Suppressor macrophage treated with lipopolysaccharide for 1 hour (primary cell): ENCODE measurements at regions not wholly inside any gene's neighbourhood (a gene's known extent, or its start where the extent isn't known, plus 50 kb on each side); places are given as distances from the start of the nearest gene placed in this dataset.

ENCODE experiments used
- DNase-seq, 3 donors: peaks; one replicate each; pipeline ENCODE4 v3.0.0-alpha.2; 2020 to 2022

- DNase-seq, result no peak
These were observed 240.1 kb upstream of the HDAC4 start for GRCh38 chr2:239640676-239641578.

- no peak for DNase-seq
These were observed 239.4 kb upstream of the HDAC4 start for GRCh38 chr2:239640210-239640609.

GRCh38 chr2:239639421-239640185, 238.8 kb upstream of the HDAC4 start:
- DNase-seq, result no peak

GRCh38 chr2:239638376-239638775, 237.6 kb upstream of the HDAC4 start:
- no peak for DNase-seq

GRCh38 chr2:239636808-239637207, 236.0 kb upstream of the HDAC4 start:
- no peak for DNase-seq

GRCh38 chr2:239634769-239635168, 233.9 kb upstream of the HDAC4 start:
- DNase-seq, result no peak

GRCh38 chr2:239630618-239631286, 229.9 kb upstream of the HDAC4 start:
- DNase-seq, result no peak

GRCh38 chr2:239629926-239630617, 229.3 kb upstream of the HDAC4 start:
- DNase-seq, result no peak

- no peak for DNase-seq
These were observed 226.3 kb upstream of the HDAC4 start for GRCh38 chr2:239626961-239627592.

GRCh38 chr2:239625971-239626734, 225.3 kb upstream of the HDAC4 start:
- DNase-seq, result no peak

- DNase-seq, result no peak
These were observed 224.5 kb upstream of the HDAC4 start for GRCh38 chr2:239625156-239625845.

- DNase-seq, result no peak
These were observed 220.8 kb upstream of the HDAC4 start for GRCh38 chr2:239621611-239622010.

- no peak for DNase-seq
These were observed 218.5 kb upstream of the HDAC4 start for GRCh38 chr2:239619369-239619768.

- no peak for DNase-seq
These were observed 215.9 kb upstream of the HDAC4 start for GRCh38 chr2:239616729-239617128.

- DNase-seq, result no peak
These were observed 211.3 kb upstream of the HDAC4 start for GRCh38 chr2:239612133-239612532.

GRCh38 chr2:239611222-239611795, 210.5 kb upstream of the HDAC4 start:
- no peak for DNase-seq

GRCh38 chr2:239610457-239611221, 209.8 kb upstream of the HDAC4 start:
- DNase-seq, result no peak

GRCh38 chr2:239609607-239610310, 208.9 kb upstream of the HDAC4 start:
- no peak for DNase-seq

GRCh38 chr2:239609162-239609561, 208.3 kb upstream of the HDAC4 start:
- DNase-seq, result peak in 2 of 3 donors; percentile 31 to 50
